HG03521 (cell line): ENCODE measurements at regions not wholly inside any gene's neighbourhood (a gene's known extent, or its start where the extent isn't known, plus 50 kb on each side); places are given as distances from the start of the nearest gene placed in this dataset.
"Not testable (repeated sequence)": the region's sequence is repeated elsewhere in the genome, so short reads cannot be mapped to it uniquely, and the experiment has no call there.

Experiments used
- ATAC-seq: cut with Tn5 transposase; IDR thresholded peaks from one replicate; pipeline ENCODE4 v1.9.1; 2021; ENCODE audit warnings: mild to moderate bottlenecking, moderate library complexity; ENCODE audit not compliant: unreplicated experiment

DNA sequence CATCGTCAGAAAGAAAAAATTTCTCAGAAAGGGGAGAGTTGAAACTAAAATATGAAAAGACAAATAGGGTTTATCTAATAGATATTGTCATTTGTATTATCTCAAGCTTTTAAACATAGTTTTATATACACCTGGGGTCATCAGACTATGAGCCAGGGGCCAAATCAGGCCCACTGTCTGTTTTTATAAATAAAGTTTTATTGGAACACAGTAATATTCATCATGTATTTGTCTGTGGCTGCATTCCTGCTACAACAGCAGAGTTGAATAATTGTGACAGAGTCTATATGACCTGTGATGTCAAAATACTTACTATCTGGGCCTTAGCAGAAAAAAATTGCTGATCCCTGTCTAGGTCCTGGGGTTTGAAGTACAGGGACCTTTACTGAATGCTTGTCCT, 120.5 kb upstream of the RUNX1 start:
- ATAC-seq: no peak

DNA sequence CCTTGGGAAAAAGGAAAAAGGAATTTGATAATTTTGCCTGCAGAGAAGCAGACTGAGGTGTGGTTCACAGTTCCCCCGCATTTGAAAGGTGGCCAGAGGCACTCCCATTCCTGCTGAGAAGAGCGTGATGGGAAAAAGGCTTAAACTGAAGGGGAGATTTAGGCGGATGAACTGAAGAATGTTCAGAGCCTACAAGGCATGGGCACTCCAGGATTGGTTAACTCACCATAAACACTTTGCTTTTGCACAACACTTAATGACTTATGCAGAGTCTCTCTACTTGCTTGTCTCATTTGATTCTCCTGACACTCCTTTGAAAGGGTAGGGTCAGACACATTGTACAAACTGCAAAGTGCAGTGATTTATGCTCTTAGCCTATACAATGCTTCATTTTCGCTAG, 119.6 kb upstream of the RUNX1 start:
- no peak for ATAC-seq

DNA sequence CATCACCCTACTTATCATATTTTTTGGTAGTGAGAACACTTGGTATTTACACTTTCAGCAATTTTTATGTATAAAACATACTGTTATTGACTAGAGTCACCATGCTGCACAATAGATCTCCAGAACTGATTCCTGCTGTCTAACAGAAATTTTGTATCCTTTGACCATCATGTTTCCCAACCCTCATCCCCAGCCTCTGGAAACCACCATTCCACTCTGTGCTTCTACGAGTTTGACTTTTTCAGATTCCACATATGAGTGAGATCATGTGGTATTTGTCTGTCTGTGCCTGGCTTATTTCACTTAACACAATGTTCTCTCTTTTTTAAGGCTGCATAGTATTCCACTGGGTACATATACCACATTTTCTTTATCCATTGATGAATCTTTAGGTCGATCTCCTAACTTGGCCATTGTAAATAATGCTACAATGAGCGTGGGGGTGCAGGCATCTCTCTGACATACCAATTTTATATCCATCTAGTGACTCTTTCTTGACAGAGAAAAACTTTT, 115.9 kb upstream of the RUNX1 start:
- no peak for ATAC-seq

DNA sequence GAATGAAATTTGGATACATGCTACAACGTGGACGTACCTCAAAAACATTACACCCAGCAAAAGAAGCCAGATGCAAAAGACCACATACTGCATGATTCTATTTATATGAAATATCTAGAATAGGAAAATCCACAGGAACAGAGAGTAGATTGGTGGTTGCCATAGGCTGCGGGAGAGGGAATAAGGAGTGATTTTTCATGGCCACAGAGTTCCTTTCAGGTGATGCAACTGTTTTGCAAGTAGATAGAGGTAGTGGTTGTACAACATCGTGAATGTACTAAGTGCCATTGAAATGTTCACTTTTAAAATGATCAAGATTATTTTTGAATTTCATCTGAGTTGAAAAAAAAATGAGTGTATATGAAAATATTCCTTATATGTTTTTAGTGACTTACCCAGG, 115.3 kb upstream of the RUNX1 start:
- ATAC-seq: no peak

DNA sequence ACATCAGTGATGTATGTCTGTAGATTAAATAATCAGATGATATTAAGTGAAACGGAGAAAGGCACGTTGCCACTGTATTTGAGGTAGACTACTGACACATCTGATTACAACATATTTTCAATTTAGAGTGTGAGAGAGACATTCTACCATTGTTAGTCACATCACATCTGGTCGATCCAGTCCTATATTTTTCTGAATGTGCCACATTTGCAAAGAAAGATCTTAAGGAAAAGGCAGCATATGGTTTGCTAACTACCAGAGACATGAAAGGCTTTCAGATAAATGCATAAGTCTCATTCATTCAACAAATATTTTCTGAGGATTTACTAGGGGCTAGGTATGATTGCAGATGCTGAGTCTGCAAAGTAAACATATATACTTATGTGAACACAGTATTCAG, 114.3 kb upstream of the RUNX1 start:
- no peak for ATAC-seq

DNA sequence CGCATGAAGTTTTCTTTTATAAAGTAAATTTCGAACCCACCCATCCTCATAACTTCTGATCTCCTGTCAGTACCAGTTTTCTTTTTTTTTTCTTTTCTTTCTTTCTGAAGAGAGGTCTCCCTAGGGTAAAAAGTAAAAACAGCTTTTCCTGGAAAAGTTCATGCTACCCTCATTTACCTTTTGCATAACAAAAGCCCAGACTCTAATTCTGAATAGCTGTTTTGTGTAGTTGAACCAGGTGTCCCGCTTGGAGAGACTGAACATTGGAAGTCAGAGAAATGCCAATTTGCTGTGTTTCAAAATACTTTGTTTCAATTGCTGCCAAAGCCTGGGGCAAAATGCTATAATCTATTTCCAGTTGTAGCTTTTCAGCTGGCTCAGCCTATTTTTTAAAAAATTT, 113.7 kb upstream of the RUNX1 start:
- ATAC-seq: no peak

DNA sequence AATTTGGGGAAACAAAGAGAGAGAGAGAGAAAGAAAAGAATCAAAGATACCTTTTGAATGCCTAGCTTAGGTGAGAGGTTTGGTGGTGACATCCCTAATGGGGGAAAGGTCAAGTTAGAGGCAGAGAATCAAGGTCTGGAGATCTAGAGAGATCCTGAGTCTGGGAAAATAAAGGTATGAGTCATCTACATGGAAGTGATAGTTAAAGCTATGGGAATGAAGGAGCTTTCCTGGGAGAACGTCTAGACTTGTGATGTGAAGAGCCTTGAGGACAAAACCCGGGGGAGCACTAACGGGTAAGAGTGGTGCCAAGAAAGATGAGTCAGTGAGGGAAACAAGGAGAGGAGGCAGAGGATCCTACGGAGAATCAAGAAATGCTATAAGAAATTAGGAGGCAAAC, 110.8 kb upstream of the RUNX1 start:
- ATAC-seq: no peak

DNA sequence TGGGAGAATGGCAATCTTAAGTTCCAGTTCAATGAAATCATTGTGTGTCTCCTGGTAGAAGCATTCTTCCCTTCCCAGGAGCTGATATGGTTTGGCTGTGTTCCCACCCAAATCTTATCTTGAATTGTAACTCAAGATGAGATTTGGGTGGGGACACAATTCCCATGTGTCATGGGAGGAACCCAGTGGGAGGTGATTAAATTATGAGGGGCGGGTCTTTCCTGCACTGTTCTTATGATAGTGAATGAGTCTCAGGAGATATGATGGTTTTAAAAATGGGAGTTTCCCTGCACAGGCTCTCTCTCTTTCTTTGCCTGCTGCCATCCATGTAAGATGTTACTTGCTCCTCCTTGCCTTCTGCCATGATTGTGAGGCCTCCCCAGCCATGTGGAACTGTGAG, 108.3 kb upstream of the RUNX1 start:
- ATAC-seq: not testable (repeated sequence)

DNA sequence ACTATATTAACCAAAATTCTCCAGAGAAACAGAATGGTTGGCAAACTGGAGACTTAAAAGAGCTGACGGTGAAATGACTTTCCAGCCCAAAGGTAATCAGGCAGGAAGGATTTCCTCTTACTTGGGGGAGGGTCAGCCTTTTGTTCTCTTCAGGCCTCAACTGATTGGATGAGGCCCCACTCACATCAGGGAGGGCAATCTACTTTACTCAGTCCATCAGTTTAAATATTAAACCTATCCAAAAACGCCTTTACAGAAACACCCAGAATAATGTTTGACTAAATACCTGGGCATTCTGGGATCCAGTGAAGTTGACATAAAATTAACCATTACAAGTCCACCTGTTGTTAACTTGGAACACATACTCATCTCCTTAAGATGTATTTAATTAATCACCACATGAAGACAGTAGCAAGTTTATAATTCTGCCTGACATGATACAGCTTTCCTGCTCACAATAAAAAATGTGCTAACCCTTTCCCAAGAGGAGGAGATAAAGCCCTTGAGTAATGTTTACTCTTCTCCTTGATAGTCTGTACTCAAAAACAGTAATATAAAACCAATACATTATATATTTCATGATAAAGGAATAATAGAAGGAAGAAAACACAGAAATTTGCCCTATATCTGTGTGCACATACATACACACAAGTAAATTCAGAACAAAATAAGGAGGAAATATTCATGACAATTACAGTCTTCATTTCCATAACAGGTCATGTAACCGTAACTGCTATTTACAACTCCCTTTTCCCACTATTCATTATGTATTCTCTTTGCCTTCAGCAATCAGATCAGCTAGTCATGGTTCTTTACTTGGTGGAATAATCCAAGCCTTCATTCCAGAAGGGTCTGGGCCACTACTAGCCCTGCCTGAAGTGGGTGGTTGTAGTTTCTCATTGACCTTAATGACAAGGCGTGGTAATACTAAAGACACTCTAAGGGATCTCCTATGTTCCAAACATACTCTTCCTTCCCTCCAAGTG, 107.5 kb upstream of the RUNX1 start:
- ATAC-seq: no peak

DNA sequence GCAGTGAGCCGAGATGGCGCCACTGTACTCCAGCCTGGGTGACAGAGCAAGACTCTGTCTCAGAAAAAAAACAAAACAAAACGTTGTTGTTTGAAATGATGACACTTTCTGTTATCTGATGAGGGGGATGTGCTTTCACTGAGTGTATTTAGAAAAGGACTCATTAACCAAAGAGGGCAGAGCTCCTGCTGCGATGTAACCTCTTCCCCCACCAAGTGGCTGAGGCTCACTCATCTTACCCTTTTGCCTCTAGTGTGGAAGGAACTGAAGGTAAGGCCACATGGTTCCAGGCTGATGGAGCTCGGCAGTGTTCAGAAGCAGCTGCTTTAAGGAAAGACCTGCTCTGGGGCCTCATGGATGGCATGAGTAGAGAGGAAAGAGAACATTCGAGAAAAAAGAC, 105.7 kb upstream of the RUNX1 start:
- ATAC-seq: no peak

DNA sequence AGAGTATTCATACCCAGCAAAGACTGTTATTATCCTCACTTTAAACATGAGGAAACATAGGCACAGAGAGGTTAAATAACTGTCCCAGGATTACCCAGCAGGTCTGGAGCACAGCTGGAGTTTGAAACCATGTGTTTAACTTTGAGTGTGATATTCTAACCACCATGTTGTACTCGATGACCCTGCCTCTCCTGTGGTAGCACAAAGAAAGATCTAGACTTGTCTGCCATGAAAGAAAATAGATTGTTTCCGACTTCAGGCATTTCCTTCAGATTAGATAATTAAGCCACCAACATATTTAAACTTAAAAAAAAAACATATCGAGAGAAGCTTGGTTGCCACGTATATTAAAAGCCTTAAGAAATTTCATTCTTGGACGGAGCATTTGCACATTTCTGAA, 104.6 kb upstream of the RUNX1 start:
- ATAC-seq: no peak

DNA sequence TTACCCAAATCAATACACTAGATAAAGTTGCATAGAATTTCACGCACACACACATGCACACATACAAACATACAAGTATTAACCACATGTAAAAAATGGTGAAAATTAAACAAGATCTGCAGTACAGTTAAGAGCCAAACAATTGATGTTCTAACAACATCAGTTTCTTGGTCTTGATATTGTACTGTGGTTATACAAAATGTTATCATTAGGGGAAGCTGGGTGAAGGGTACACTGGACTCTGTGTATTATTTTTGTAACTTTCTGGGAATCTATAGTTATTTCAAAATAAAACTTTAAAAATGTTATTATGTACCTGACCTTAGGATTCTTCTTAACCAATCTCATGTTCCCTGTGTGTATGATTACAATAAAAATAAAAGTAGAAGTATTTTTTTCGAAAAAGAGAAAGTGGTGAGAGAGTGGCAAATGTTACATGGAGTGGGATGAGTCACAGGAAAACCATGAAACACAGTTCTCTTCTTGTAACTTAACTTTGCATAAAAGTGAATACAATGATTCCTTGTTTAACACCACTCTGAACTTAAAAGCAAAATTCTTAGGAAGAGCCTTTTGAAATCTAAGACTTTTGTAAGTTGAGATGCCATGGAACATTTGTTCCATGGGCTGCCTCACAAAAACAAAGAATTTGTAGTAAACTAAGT, 101.6 kb upstream of the RUNX1 start:
- ATAC-seq: no peak

DNA sequence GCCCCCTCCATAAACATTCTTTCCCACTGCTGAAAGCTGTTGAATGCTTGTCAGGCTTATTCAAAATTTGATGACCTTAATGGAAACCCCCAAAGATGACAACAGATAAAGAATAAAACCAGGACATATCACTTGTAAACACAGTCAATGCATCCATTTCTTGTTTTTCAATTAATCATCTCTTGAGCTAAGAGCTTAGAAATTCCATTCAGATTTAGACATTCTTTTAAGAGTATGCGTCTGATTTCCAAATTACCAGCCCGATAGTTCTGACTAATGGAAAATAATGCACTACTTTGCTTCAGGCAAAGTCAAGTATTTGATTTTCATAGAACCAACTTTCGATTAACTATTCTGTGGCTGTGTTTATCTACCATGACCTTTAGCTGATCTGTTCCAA, 100.6 kb upstream of the RUNX1 start:
- no peak for ATAC-seq

DNA sequence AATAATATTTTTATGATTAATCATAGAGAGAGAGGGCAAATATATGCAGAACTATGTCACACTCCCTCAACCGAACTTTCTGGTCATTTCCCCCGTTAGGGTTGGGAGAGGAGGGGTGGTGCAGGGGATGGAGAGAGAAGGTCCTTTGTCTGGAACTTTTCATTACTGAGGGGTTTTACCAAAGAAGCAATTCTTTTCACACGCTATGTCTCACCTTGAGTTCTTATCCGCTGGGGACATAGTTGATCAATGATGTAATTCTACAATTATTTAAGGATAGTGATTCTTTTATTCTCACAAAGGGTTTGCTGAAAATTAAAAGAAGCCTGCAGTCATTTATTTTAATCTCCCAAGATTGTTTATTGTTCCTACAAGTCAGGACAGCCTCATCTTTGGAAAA, 98.3 kb upstream of the RUNX1 start:
- no peak for ATAC-seq

DNA sequence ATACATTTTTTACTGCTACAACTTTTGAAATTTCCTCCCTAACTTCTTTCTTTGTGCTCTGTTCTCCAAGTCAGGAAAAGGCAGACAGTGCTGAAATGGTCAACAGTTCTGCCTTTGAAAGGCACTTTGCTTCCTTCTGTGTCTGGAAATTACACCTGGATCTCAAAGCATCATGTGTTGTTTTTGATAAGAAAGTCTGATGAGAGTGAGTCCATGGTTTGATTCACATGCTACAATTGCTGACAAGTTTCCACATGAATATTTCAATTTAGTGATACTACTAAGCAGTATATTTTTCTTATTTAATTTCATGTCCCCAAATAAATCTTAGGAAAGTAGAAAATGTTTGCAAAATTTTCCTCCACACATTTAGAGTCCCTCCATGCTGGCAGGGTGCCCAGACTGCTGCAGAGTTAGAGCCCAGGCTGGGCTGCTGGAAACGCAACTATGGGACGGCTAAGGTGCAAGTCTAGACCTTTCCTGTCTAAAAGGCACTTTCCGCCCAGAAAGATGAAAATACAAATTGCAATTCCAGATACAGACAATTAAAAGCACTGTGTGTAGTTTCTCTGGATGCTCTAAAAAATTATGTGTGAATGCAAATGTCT, 96.6 kb upstream of the RUNX1 start:
- ATAC-seq: no peak

DNA sequence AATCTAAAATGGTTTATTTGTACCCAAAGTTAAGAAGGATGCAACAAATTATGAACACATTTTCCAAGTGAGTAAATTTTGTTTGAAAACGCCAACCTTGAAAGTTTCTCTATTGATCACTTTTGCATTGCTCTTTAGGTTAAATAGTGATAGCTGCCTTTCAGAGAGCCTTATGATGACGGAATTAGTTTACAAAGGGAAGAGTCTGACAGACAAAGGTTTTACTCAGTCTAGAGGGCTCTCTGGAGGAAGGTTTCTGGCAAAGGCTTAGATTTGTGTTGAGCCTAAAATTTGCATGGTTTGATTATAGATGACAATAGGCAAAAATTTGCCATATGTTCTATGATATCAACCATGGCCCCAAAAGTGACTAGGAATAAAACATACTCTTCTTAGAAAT, 95.9 kb upstream of the RUNX1 start:
- ATAC-seq: no peak

DNA sequence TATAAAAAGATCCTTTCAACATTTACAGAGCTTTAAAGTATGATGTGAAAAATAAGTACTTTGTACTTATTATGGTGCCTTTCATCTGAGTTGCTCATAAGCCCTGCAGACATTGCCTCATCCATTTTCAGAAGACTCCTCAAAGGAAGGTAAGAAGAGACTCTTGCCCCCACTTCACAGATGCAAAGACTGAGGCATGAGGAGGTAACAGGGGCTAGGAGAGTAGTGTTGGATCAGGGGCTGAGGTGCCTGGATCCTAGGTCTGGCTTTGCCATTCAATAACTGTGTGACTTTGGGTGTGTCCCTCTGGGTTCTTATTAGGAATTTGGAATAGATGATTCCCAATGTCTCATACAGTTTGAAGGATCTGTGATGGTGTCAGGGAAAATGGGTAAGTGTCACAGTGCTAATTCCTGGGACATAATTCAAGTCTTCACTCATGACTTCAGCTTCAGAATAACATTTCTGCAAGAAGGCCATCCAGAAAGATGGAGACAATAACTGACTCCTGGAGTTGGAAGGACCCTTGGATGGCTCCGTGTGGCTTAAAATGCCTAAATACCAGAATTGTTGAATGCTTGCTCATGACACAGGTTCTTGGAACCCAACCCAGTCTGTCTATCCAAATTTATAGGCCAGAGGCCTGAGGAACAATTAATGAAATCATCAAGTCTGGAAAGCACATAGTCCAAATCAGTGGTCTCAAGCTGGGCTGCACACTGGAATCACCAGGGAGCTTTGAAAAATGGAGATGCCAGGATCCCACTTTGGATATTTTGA, 93.1 kb upstream of the RUNX1 start:
- no peak for ATAC-seq

DNA sequence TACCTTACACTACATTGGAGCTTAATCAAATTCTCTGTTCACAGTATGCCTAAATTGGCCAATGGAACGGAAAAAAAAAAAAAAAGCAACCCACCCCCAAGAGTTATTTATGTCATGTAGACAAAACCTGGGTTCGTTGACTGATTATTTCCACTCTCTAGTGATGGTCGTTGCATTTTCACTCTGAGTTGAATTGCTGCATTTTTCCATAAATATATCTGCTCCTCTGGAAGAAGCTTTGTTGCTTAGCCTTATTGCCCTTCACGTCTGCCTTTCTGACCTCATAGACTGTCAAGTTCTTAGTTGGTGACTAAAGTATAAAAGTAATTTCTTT, 90.2 kb upstream of the RUNX1 start:
- no peak for ATAC-seq

DNA sequence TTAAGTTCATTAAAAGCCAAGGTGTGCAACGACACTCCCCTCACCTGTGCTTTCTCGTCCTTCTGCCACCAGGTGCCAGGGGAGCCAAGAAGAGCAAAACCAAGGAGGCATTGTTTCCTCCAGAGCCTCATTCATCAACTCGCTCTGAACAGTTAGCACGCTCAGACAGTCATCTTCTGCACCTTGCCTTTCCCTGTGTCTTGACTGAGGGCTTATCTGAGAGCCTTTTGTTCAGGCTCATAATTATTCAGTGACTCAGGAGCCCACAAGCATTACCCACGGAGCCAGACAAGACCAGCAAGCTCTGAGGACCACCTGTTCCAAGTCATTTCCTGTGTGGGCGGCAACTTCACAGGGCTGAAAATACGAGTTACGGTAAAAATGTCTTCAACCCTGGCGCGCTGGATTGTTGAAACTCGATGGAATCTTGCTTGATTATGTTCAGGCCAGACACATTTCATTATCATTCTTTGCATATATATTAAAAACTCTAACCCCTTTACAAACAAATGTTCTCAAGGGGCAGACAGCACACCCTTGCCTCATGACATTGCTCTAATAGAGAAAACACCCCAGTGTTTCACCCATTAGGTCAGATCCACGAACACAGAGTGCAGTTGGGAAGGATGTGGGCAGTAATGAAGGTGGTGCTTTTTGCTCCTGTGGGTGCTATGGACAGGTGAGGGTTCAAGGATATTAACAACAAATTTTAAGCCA, 89.7 kb upstream of the RUNX1 start:
- no peak for ATAC-seq

DNA sequence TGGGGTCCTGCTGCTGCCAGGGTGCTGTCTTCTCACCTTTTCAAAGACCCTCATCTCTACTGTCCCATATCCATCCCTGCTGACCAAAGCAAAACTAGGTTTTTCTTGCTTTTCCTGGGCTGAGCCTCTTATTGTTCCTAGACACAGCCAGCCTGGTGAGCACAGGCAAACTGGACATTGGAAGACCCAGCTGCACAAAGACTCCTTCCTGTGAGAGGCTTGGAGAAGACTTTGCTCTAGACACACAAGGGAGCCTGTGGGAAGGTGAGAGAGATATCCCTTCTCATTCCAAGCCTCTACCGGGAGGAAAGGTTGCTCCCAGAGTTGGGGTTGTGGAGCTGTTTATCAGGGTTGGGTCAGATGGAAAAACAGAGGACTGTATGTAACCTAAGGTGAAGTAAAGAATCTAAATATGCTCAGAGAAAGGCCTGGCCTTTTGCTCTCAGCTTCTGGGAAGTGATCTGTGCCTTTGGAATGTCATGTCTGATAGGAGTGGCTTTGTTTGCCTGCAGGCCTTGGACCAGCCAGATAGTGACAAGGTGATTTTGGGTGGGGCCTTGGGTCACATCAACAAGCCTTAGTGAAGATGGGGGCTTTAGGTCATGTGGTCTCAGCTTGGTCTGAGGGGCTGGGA, 87.6 kb upstream of the RUNX1 start:
- no peak for ATAC-seq
